Activated B cell treated with CpG ODN at 0.5 μM for 24 hours (primary cell): ENCODE measurements at regions not wholly inside any gene's neighbourhood (a gene's known extent, or its start where the extent isn't known, plus 50 kb on each side); places are given as distances from the start of the nearest gene placed in this dataset.

Source experiments
- ATAC-seq: fragments of 200-7000 bp; cut with Tn5 transposase; one replicate; pipeline ENCODE4 v1.10.0; 2021; ENCODE audit warnings: low read depth, mild to moderate bottlenecking, moderate library complexity
- CTCF ChIA-PET: fragments of 350-600 bp; sonication (Branson Sonifier 250); formaldehyde crosslinking; loops from one replicate; lab custom pipeline; 2021; ENCODE audit warnings: antibody characterized with exemption; lab: Charles Lee
- POLR2A ChIA-PET: fragments of 350-600 bp; sonication (Branson Sonifier 250); formaldehyde crosslinking; loops from one replicate; lab custom pipeline; 2021; ENCODE audit warnings: antibody characterized with exemption; lab: Charles Lee
- DNase-seq: peaks from one replicate; pipeline ENCODE4 v3.0.0; 2022
- H3K27ac Mint-ChIP-seq: one replicate; pipeline ENCODE4 v1.8.0; 2020; ENCODE audit warnings: mixed read lengths
- H3K27me3 Mint-ChIP-seq: one replicate; pipeline ENCODE4 v1.8.0; 2021; ENCODE audit warnings: mixed read lengths
- H3K36me3 Mint-ChIP-seq: one replicate; pipeline ENCODE4 v1.8.0; 2021; ENCODE audit warnings: low read depth, mixed read lengths
- H3K4me1 Mint-ChIP-seq: one replicate; pipeline ENCODE4 v1.8.0; 2021; ENCODE audit warnings: mixed read lengths
- H3K4me3 Mint-ChIP-seq: one replicate; pipeline ENCODE4 v1.8.0; 2020; ENCODE audit warnings: mild to moderate bottlenecking, mixed read lengths
- H3K9me3 Mint-ChIP-seq: one replicate; pipeline ENCODE4 v1.8.0; 2020; ENCODE audit warnings: mixed read lengths
- CTCF ChIP-seq: fragments of 200-600 bp; IDR thresholded peaks from one replicate; pipeline ENCODE4 v1.8.0; 2022; ENCODE audit warnings: antibody characterized with exemption, mild to moderate bottlenecking
- intact Hi-C: fragments of 100-400 bp; cut with micrococcal nuclease; formaldehyde crosslinking; loops from one replicate; pipeline ENCODE4 v1.15.1; 2024

GRCh38 chr9:16171911-16172310 lies 619.1 kb downstream of the CCDC171 start:
- H3K27ac Mint-ChIP-seq = no peak overlapping the region
- DNase-seq (no peak), ATAC-seq (no peak)
- no peaks in the 10 kb centered on the region for H3K27me3 Mint-ChIP-seq
- ChIA-PET POLR2A (no interaction called here), CTCF (no interaction called here)
- H3K9me3 Mint-ChIP-seq = no peaks in the 10 kb centered on the region
- no peak overlapping the region for H3K4me3 Mint-ChIP-seq
- intact Hi-C loops = no loop called here
- no peaks in the 10 kb centered on the region for H3K36me3 Mint-ChIP-seq
- no peak for TF ChIP-seq CTCF
- no peaks in the 10 kb centered on the region for H3K4me1 Mint-ChIP-seq

- no peak for TF ChIP-seq CTCF
- ChIA-PET POLR2A (no interaction called here), CTCF (no interaction called here)
- Mint-ChIP-seq H3K27ac (no peak overlapping the region), H3K36me3 (no peaks in the 10 kb centered on the region), H3K4me1 (no peaks in the 10 kb centered on the region), H3K9me3 (no peaks in the 10 kb centered on the region), H3K27me3 (no peaks in the 10 kb centered on the region), H3K4me3 (no peak overlapping the region)
- intact Hi-C loops = no loop called here
- ATAC-seq = no peak
- DNase-seq = no peak
These were observed 620.0 kb downstream of the CCDC171 start for GRCh38 chr9:16172796-16173195.

GRCh38 chr9:16174915-16175314 lies 622.1 kb downstream of the CCDC171 start:
- H3K27ac Mint-ChIP-seq = no peak overlapping the region
- no peaks in the 10 kb centered on the region for H3K36me3 Mint-ChIP-seq
- TF ChIP-seq CTCF = no peak
- CTCF ChIA-PET = no interaction called here
- H3K9me3 Mint-ChIP-seq = peaks cover 3% of the 10 kb centered on the region
- POLR2A ChIA-PET = no interaction called here
- DNase-seq = no peak
- no peaks in the 10 kb centered on the region for H3K27me3 Mint-ChIP-seq
- no peak overlapping the region for H3K4me3 Mint-ChIP-seq
- H3K4me1 Mint-ChIP-seq = no peaks in the 10 kb centered on the region
- no peak for ATAC-seq
- intact Hi-C loops = no loop called here

DNA sequence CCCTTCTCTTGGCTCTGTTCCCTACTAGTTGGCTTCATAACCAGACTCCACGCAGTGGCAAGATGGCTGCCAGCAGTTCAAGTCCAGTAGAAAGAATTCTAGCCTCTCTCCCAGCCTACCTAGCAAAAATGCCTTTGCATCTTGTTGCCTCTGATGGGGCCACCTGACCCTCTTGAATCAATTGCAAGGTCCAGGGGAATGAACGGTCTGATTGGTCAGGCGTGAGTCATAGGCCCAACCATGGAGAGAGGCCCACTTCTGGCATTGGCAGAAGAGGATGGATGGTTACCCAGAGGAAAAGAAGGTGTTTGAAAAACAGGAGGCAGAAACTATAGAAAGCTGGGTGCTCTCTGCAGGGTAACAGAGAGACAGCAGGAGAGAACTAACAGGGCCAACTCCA lies 622.6 kb downstream of the CCDC171 start:
- no peak for TF ChIP-seq CTCF
- peaks cover 3% of the 10 kb centered on the region for H3K9me3 Mint-ChIP-seq
- H3K4me1 Mint-ChIP-seq = no peaks in the 10 kb centered on the region
- DNase-seq (no peak), ATAC-seq (no peak)
- no peaks in the 10 kb centered on the region for H3K27me3 Mint-ChIP-seq
- no peak overlapping the region for H3K27ac Mint-ChIP-seq
- intact Hi-C loops = no loop called here
- no peak overlapping the region for H3K4me3 Mint-ChIP-seq
- CTCF ChIA-PET = no interaction called here
- POLR2A ChIA-PET = no interaction called here
- H3K36me3 Mint-ChIP-seq = no peaks in the 10 kb centered on the region

DNA sequence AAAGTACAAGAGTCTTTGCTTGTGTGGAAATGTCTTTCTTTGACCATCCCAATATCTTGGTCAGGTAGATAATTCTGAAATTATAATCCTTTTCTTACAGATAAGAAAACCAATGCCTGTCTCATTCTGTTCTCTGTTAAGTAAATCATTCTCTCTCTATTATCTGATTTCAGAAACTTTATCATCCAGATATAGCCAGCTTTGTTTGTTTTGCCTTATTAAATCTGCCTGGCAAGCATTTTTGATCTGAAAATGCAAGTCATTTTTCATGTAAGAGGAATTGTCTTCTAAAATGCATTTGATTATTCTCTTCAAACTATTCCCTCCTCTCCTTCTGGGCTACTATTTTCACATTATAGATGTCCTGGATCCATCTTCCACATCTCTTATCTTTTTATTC lies 625.5 kb downstream of the CCDC171 start:
- DNase-seq (no peak), ATAC-seq (no peak)
- intact Hi-C loops = no loop called here
- H3K27ac Mint-ChIP-seq = no peak overlapping the region
- TF ChIP-seq CTCF = no peak
- no peaks in the 10 kb centered on the region for H3K36me3 Mint-ChIP-seq
- H3K27me3 Mint-ChIP-seq = no peaks in the 10 kb centered on the region
- ChIA-PET POLR2A (no interaction called here), CTCF (no interaction called here)
- H3K4me3 Mint-ChIP-seq = no peak overlapping the region
- no peaks in the 10 kb centered on the region for H3K4me1 Mint-ChIP-seq
- H3K9me3 Mint-ChIP-seq = peaks cover 3% of the 10 kb centered on the region
